K562 (cell line): ENCODE measurements at regions not wholly inside any gene's neighbourhood (a gene's known extent, or its start where the extent isn't known, plus 50 kb on each side); places are given as distances from the start of the nearest gene placed in this dataset.

ENCODE experiments used
- CTCF ChIP-seq, 3 experiments: IDR thresholded peaks in 2 of 3; conservative IDR thresholded peaks in 1 of 3; 2 replicates each; pipeline ENCODE4 v1.5.1; 2011 to 2012; ENCODE audit warnings: low read length in 3 of 3, mild to moderate bottlenecking in 3 of 3, control low read depth in 2 of 3, improper control_type of control experiment in 1 of 3, inconsistent platforms in 1 of 3, low read depth in 1 of 3, mixed read lengths in 1 of 3, moderate library complexity in 1 of 3; ENCODE audit not compliant: insufficient read depth in 2 of 3
- ETV5 ChIP-seq: sonication (generic); formaldehyde crosslinking; IDR thresholded peaks from 2 replicates; pipeline ENCODE4 v1.4.0; 2020; ENCODE audit warnings: low read depth, mild to moderate bottlenecking, missing genetic modification reagents
- FOSL1 ChIP-seq: fragments of 200-800 bp; sonication (Bioruptor generic); conservative IDR thresholded peaks from 2 replicates; pipeline ENCODE4 v1.6.1; 2016; ENCODE audit warnings: missing genetic modification characterization, missing compliant biosample characterization
- FOXP4 ChIP-seq: sonication (generic); formaldehyde crosslinking; IDR thresholded peaks from 2 replicates; pipeline ENCODE4 v1.8.0; 2022; ENCODE audit warnings: mild to moderate bottlenecking, missing genetic modification reagents, borderline replicate concordance
- POLR2A ChIP-seq: fragments of 450-650 bp; conservative IDR thresholded peaks from 2 replicates; pipeline ENCODE4 v1.6.1; 2016
- RAD21 ChIP-seq, 2 experiments: fragments of 250-450 bp in 1 of 2; fragments of 450-650 bp in 1 of 2; sonication (Bioruptor Pico) in 1 of 2; formaldehyde crosslinking in 1 of 2; IDR thresholded peaks in 1 of 2; conservative IDR thresholded peaks in 1 of 2; 2 replicates each; pipeline versions ENCODE4 v1.4.0 to v1.8.0; 2020 to 2022; ENCODE audit warnings: mild to moderate bottlenecking in 2 of 2, moderate library complexity in 1 of 2
- SOX6 ChIP-seq: fragments of 450-650 bp; IDR thresholded peaks from 2 replicates; pipeline ENCODE4 v1.6.1; 2014; ENCODE audit warnings: mild to moderate bottlenecking

- TF ChIP-seq ETV5 (CRISPR knock-in tag) (no peak), FOSL1 (tag) (no peak), SOX6 (no peak), CTCF (IDR thresholded peaks at IDR 0.05 in 2 of 3, conservative IDR thresholded peaks at IDR 0.05 in 1 of 3; ENCODE audit: insufficient read depth in 2 of 3, low read depth in 1 of 3, low read length in 3 of 3) (no peak), FOXP4 (CRISPR knock-in tag) (no peak), POLR2A (no peak), RAD21 (CRISPR knock-in tag; conservative IDR thresholded peaks at IDR 0.05 in 1 of 2, IDR thresholded peaks at IDR 0.05 in 1 of 2) (no peak)
These were observed 210.3 kb upstream of the ZBED5 start for GRCh38 chr11:11068113-11068512.
